ENCODE measurements at regions not wholly inside any gene's neighbourhood (a gene's known extent, or its start where the extent isn't known, plus 50 kb on each side); places are given as distances from the start of the nearest gene placed in this dataset.

GRCh38 chr10:4485636-4486035 lies 340.4 kb upstream of the AKR1E2 start:
- H3K9me3 Mint-ChIP-seq, result no peaks in the 10 kb centered on the region
- DNase-seq (no peak), ATAC-seq (no peak)
- H3K27ac Mint-ChIP-seq, result no peak overlapping the region
- POLR2A ChIA-PET, result no interaction called here
- H3K27me3 Mint-ChIP-seq, result peaks cover 9% of the 10 kb centered on the region
- intact Hi-C loops (cut with micrococcal nuclease), result no loop called here
- H3K36me3 Mint-ChIP-seq (ENCODE audit: low read depth), result no peaks in the 10 kb centered on the region
- H3K4me3 Mint-ChIP-seq, result no peak overlapping the region
- CTCF ChIA-PET, result no interaction called here
- no peak for TF ChIP-seq CTCF (IDR thresholded peaks at IDR 0.05)
- H3K4me1 Mint-ChIP-seq (ENCODE audit: low read depth), result peaks cover 4% of the 10 kb centered on the region

GRCh38 chr10:4483811-4484210 lies 342.2 kb upstream of the AKR1E2 start:
- no peak for DNase-seq
- POLR2A ChIA-PET, result no interaction called here
- no peak overlapping the region for H3K27ac Mint-ChIP-seq
- no peak for ATAC-seq
- peaks cover 8% of the 10 kb centered on the region for H3K27me3 Mint-ChIP-seq
- H3K36me3 Mint-ChIP-seq (ENCODE audit: low read depth), result peaks cover 2% of the 10 kb centered on the region
- CTCF ChIA-PET, result no interaction called here
- no peak for TF ChIP-seq CTCF (IDR thresholded peaks at IDR 0.05)
- H3K9me3 Mint-ChIP-seq, result peaks cover 3% of the 10 kb centered on the region
- H3K4me1 Mint-ChIP-seq (ENCODE audit: low read depth), result peaks cover 4% of the 10 kb centered on the region
- H3K4me3 Mint-ChIP-seq, result no peak overlapping the region
- intact Hi-C loops (cut with micrococcal nuclease), result no loop called here

GRCh38 chr10:4482659-4483058 lies 343.3 kb upstream of the AKR1E2 start:
- intact Hi-C loops (cut with micrococcal nuclease), result no loop called here
- Mint-ChIP-seq H3K27ac (no peak overlapping the region), H3K4me3 (no peak overlapping the region), H3K9me3 (peaks cover 3% of the 10 kb centered on the region), H3K4me1 (ENCODE audit: low read depth) (peaks cover 5% of the 10 kb centered on the region), H3K36me3 (ENCODE audit: low read depth) (peaks cover 2% of the 10 kb centered on the region), H3K27me3 (peaks cover 6% of the 10 kb centered on the region)
- TF ChIP-seq CTCF (IDR thresholded peaks at IDR 0.05), result no peak
- ChIA-PET POLR2A (no interaction called here), CTCF (no interaction called here)
- no peak for ATAC-seq
- DNase-seq, result no peak

GRCh38 chr10:4481192-4481591 lies 344.8 kb upstream of the AKR1E2 start:
- CTCF ChIA-PET, result no interaction called here
- Mint-ChIP-seq H3K36me3 (ENCODE audit: low read depth) (peaks cover 2% of the 10 kb centered on the region), H3K9me3 (peaks cover 3% of the 10 kb centered on the region)

GRCh38 chr10:4479342-4479741 lies 346.7 kb upstream of the AKR1E2 start:
- peaks cover 3% of the 10 kb centered on the region for H3K27me3 Mint-ChIP-seq
- TF ChIP-seq CTCF (IDR thresholded peaks at IDR 0.05), result no peak
- ATAC-seq, result no peak
- ChIA-PET POLR2A (no interaction called here), CTCF (no interaction called here)
- peaks cover 2% of the 10 kb centered on the region for H3K36me3 Mint-ChIP-seq (ENCODE audit: low read depth)
- no peak overlapping the region for H3K27ac Mint-ChIP-seq
- no peak overlapping the region for H3K4me3 Mint-ChIP-seq
- intact Hi-C loops (cut with micrococcal nuclease), result no loop called here
- H3K4me1 Mint-ChIP-seq (ENCODE audit: low read depth), result peaks cover 11% of the 10 kb centered on the region
- no peak for DNase-seq
- H3K9me3 Mint-ChIP-seq, result peaks cover 3% of the 10 kb centered on the region

More at GRCh38 chr10:4481192-4481591, 344.8 kb upstream of the AKR1E2 start:
- DNase-seq (no peak), ATAC-seq (no peak)
- H3K4me1 Mint-ChIP-seq (ENCODE audit: low read depth), result peaks cover 6% of the 10 kb centered on the region
- POLR2A ChIA-PET, result no interaction called here
- peaks cover 2% of the 10 kb centered on the region for H3K27me3 Mint-ChIP-seq
- intact Hi-C loops (cut with micrococcal nuclease), result no loop called here
- no peak for TF ChIP-seq CTCF (IDR thresholded peaks at IDR 0.05)
- no peak overlapping the region for H3K27ac Mint-ChIP-seq
- H3K4me3 Mint-ChIP-seq, result no peak overlapping the region
